ENCODE measurements at regions not wholly inside any gene's neighbourhood (a gene's known extent, or its start where the extent isn't known, plus 50 kb on each side); places are given as distances from the start of the nearest gene placed in this dataset.
A peak's percentile ranks its signal among the peaks of the same experiment; 100 is the strongest.
"Not testable (repeated sequence)": the region's sequence is repeated elsewhere in the genome, so short reads cannot be mapped to it uniquely, and the experiment has no call there.

- DNase-seq (ENCODE audit: low spot score), result no peak
Measured at GRCh38 chr11:134668796-134669195, 256.8 kb upstream of the B3GAT1 start.

DNA sequence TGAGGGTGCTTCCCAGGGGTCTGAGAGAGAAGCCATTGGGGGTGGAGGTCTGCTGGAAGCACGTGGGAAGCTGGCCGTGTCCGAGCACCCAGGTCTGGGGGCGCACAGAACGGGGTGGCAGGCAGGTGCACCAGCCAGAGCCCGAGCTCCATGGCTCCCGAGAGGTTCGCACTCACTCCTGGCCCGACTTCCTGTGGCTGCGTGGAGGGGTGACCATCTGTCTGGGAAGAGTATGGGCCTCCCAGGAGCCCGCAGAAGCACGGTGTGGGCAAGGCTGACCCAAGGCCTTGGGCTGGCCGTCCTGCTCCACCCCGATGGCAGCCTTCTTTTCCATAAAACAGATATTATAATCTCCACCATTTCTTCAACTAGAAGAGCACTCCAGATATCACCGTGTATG, 256.0 kb upstream of the B3GAT1 start:
- no peak for DNase-seq (ENCODE audit: low spot score)
- intact Hi-C loops (cut with DNase I), result no loop called here

More at GRCh38 chr11:134668796-134669195, 256.8 kb upstream of the B3GAT1 start:
- intact Hi-C loops (cut with DNase I), result no loop called here

- intact Hi-C loops (cut with DNase I), result no loop called here
- DNase-seq (ENCODE audit: low spot score), result no peak
Measured at GRCh38 chr11:134667505-134667904, 255.5 kb upstream of the B3GAT1 start.

- intact Hi-C loops (cut with DNase I), result no loop called here
- DNase-seq (ENCODE audit: low spot score), result no peak
Measured at GRCh38 chr11:134667175-134667500, 255.1 kb upstream of the B3GAT1 start.

GRCh38 chr11:134666273-134667174, 254.5 kb upstream of the B3GAT1 start:
- intact Hi-C loops (cut with DNase I), result no loop called here

DNA sequence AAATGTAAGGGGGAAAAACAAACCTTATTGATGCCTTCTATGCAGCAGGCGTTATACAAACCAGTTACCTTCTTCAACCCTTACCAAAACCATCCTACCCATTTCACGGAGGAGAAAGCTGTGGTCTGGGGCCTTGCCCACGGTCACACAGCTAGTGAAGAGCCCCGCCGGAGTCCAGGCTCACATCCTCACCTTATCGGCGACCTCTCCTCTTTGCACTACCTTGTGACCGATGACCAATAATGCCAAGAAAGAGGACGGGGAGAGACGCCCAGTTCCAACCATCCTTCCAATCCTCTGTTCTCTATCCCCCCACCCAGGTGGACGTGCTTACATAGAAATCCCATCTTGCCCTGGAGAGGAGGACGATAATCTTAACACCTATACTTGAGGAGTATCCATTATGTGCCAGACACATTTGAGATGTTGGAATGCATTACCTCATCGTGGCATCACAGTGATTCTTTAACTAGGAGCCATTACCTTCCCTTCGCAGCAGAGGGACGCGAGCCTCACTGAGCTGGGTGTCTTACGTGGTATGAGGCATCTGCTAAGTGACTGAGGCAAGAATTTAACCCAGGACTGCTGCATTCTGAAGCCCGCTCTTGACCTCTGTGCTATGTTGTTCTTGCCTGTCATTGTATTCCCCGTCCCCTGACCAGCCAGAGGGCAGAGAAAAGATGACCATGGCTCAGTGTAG, 253.7 kb upstream of the B3GAT1 start:
- DNase-seq (ENCODE audit: low spot score), result no peak
- intact Hi-C loops (cut with DNase I), result no loop called here

More at GRCh38 chr11:134666273-134667174, 254.5 kb upstream of the B3GAT1 start:
- DNase-seq (ENCODE audit: low spot score), result no peak

GRCh38 chr11:134665188-134665535, 253.1 kb upstream of the B3GAT1 start:
- intact Hi-C loops (cut with DNase I), result no loop called here
- no peak for DNase-seq (ENCODE audit: low spot score)

- DNase-seq (ENCODE audit: low spot score), result no peak
- intact Hi-C loops (cut with DNase I), result no loop called here
Measured at GRCh38 chr11:134664447-134665187, 252.6 kb upstream of the B3GAT1 start.

- intact Hi-C loops (cut with DNase I), result no loop called here
- DNase-seq (ENCODE audit: low spot score), result no peak
Measured at GRCh38 chr11:134663506-134664313, 251.7 kb upstream of the B3GAT1 start.

DNA sequence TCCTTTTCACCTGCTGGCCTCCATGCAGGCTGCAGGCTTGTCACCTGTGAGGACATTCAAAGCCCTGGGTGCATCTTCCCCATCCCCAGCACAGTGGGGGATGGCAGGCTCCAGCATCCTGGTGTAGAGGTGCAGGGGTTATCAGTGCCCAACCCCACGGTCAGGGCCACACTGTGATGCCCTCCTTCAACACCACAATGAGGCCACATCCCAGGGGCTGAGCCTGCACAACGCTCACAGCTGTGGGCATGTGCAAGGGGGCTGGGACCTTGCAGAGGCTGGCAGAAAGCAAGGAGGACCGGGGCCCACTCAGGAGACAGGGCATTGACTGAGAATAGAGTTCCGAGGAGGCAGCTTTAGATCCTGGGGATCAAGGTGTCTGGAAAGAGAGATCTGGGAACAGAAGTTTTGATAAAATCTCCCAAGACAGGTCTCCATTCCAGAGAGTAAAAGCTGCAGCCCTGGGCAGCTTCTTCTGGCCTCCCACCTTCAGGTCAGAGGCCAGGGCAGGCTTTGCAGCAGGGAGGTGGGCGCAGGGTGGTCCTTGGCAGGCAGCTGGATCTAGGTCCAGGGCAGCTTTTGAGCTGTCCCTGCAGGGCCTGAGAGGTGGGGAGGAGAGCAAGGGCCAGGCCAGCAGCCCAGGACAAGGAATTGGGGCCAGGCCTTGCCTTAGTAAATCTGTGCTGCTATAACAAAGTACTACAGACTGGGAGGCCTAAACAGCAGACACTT, 250.8 kb upstream of the B3GAT1 start:
- no peak for DNase-seq (ENCODE audit: low spot score)
- intact Hi-C loops (cut with DNase I), result no loop called here

GRCh38 chr11:134661660-134662059, 249.6 kb upstream of the B3GAT1 start:
- DNase-seq (ENCODE audit: low spot score), result no peak
- intact Hi-C loops (cut with DNase I), result no loop called here

DNA sequence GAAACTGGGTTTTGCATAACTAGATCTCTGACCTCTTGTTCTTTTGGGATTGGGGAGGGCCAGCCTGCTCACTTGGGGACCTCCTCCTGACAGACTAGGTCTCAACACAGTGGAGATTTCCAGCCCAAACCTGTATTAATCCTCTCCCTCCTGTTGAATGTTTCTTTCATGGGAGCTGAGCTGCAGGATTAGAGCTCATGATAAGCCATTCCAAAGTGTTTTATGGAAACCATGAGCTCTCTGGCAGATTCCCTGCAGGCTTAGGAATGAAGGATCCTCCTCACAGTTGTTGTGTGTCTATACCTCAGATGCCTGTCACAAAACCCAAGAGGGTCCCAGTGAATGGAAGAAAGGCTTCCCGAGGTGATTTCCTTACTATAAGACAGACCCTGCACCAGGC, 248.4 kb upstream of the B3GAT1 start:
- no peak for DNase-seq (ENCODE audit: low spot score)
- intact Hi-C loops (cut with DNase I), result no loop called here

GRCh38 chr11:134659882-134660281, 247.8 kb upstream of the B3GAT1 start:
- intact Hi-C loops (cut with DNase I), result no loop called here
- DNase-seq (ENCODE audit: low spot score), result no peak

DNA sequence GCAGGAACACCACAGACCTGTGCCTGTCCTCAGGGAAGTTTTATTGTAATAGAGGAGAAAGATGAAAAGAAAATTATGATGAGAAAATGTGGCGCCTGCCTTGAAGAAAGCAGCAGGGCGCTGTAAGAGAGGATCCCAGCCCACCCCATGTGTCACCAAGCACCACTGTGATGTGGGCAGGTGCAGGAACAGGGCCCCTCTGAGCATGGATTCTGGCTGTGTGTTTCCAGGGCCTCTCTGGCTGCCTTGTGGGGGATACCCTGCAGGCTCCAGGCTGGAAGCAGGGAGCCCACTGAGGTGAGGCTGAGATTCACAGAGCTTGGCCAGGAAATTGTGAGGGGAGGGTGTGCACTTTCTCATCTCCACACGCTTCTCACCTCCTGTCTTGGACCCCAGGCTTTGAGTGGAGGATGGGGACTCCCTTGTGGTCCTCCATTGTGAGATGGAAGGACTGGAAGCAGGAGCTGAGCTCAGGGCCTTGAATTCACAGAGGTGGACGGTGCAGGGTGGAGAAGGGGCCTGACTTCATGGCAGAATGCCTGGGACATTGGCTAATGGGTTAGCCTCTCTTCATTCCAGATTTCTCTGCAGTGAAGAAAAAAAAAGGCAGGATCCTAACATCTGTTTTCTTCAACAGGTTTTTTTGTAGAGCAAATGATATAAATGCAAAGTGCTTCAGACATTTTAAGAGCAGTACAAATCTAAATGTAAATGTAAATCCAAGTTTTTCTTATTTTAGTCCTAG, 246.6 kb upstream of the B3GAT1 start:
- intact Hi-C loops (cut with DNase I), result no loop called here
- peak; percentile 35 for DNase-seq (ENCODE audit: low spot score)

DNA sequence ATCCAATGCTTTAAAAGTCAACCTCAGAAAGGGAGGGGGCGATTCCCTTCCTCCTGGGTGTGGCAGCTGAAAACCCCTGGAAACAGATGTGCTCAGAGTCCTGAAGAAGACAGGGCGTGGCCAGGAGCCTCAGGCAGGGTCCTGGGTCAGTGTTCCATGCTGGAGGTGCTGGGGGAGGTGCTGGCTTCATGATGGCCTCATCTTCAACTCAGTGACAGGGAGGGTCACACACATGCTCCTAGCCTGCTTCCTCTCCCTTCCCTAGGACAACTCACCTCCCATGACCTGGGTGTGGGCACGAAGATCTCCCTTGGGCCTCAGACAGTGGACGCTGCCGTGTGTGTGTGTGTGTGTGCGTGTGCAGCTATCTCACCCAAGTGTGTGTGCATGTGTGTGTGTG, 245.6 kb upstream of the B3GAT1 start:
- intact Hi-C loops (cut with DNase I), result no loop called here
- no peak for DNase-seq (ENCODE audit: low spot score)

DNA sequence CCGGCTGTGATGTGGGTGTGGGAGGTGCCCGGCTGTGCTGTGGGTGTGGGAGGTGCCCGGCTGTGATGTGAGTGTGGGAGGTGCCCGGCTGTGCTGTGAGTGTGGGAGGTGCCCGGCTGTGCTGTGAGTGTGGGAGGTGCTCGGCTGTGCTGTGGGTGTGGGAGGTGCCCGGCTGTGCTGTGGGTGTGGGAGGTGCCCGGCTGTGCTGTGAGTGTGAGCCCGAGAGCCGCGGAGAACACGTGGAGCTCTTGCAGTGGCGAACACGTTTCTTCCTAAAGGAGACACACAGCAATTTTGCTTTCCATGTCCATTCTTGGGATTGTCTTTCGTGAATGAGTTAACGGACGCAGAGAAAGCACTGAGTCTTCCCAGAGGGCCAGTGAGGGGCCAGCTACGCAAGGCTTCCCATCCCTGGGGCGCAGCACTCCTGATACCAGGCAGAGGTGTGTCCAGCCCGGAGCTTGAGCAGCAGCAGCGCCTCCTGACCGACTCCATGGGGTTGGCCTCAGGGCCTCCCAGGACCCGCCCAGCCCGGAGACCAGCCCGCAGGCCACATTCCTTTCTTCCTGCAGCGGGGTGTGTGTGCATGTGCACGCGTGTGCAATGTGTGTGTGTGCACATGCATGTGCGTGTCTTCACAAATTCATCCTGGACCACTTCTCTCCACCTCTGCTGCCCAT, 245.0 kb upstream of the B3GAT1 start:
- intact Hi-C loops (cut with DNase I), result no loop called here
- peak; percentile 57 for DNase-seq (ENCODE audit: low spot score)

GRCh38 chr11:134656086-134656840, 244.2 kb upstream of the B3GAT1 start:
- DNase-seq (ENCODE audit: low spot score), result peak; percentile 22
- intact Hi-C loops (cut with DNase I), result not testable (repeated sequence)

Measured in cardiac septum (tissue), 1 donor.